HCEC 1CT (cell line): ENCODE measurements at regions not wholly inside any gene's neighbourhood (a gene's known extent, or its start where the extent isn't known, plus 50 kb on each side); places are given as distances from the start of the nearest gene placed in this dataset.
"Not testable (repeated sequence)": the region's sequence is repeated elsewhere in the genome, so short reads cannot be mapped to it uniquely, and the experiment has no call there.

Experiments
- DNase-seq: peaks from one replicate; pipeline ENCODE4 v3.0.0-alpha.2; 2017

DNA sequence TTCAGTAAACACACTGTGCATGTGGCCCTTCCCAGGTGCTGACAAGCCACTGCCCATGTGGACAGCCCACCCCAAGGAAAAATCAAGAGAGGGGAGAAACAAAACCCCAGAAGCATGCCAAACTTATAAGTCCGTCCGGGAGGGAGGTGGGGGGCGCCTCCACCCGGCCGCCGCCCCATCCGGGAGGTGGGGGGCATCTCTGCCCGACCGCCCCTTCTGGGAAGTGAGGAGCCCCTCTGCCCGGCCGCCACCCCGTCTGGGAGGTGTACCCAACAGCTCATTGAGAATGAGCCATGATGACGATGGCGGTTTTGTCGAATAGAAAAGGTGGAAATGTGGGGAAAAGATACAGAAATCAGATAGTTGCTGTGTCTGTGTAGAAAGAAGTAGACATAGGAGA lies 53.8 kb upstream of the C2CD4B start:
- no peak for DNase-seq

- DNase-seq, result no peak
These were observed 54.7 kb upstream of the C2CD4B start for GRCh38 chr15:62219799-62220198.

- DNase-seq, result no peak
These were observed 57.9 kb upstream of the C2CD4B start for GRCh38 chr15:62223020-62223419.

- DNase-seq, result no peak
These were observed 63.5 kb upstream of the C2CD4B start for GRCh38 chr15:62228604-62229003.

DNA sequence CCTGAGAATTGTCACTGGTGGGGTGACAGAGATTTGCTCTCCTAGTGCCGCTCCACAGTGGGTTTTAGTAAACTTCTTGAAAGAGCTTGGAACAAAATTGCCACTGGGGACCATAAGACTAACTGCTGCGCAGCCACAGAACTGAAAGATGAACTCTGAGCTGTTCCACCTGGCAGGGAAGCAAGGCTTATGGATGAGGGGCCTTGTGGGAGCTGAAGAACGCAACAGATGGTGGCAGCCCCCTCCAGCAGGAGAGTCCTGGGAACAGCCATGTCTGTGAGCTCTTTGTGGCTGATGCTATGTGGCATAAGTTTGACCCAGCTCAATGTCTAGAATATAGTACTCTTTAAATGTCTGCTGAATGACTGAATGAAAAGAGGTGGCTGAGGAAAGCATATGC lies 66.8 kb upstream of the C2CD4B start:
- no peak for DNase-seq

DNA sequence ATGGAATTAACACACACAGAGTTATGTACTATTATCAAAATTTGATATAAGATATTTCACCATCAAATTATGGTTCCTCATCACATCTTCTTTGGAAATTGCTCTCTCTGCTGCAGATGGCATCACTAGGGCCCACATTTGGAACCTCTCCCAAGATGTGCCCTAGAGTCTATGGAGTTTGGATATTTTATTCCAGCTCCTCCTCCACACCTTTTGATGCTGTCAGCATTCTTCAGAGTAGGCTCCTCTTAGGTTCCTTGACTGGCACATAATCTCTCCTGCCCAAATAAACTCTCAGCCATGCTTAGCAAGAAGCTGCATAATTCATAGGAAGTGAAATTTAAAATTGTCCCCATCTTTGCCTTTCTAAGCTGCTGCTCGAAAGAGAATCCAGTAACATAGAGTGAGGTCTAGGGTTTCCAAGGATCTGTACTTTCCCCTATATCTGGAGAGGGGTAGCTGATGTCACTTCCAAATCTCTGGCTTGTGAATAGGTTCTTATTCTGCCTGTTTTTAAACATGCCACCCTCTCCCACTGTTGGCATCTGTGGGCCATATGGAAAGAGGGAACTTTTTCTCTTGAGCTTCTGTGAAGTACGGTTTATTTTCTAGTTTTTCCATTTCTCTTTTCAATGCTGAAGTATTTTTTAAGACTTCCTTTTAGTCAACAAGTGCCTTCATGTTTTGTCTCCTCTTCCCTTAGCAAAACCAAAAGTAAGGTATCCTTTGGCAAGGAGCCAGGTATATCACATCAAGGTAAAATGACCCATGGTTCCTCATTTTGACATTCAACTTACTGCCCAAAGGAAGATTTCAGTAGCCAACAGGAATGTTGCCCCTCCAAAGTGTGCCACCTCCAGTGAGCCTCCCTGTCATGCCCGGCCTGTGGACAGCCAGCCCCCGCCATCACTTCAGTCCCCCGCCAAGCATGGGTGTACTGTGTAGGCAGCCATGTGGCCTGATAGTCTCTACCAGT lies 75.3 kb upstream of the C2CD4B start:
- no peak for DNase-seq

DNA sequence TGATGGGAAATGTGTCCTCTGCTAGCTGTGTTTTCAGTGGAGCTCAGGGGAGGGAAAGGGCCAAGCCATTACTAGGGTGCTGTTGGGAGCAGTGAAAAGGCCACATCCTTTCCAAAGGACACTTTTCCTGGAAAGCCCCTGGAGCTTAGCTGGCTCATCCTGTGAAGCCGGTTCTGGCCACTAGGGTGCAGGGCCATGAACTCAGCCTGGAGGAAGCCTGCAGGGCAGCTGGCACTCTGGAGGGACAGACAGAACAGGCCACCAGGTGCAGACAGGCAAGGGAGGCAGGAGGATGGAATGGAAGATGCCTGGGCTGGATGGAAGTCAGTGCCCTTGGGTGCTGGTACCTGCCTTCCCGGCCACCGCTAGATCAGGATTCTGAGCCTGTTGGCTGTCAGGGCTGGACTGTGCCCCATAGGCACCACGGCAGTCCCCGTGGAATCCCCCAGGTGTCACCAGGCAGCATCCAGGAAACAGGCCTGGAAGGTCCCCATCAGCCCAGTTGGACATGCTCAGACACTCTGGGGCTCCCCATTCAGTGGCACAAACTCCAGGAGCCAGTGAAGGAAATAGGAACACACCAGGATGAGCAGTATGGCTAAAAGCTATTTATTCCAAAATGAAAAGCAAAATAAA lies 76.2 kb upstream of the C2CD4B start:
- DNase-seq, result peak; percentile 31

- no peak for DNase-seq
These were observed 77.9 kb upstream of the C2CD4B start for GRCh38 chr15:62242999-62243398.

DNA sequence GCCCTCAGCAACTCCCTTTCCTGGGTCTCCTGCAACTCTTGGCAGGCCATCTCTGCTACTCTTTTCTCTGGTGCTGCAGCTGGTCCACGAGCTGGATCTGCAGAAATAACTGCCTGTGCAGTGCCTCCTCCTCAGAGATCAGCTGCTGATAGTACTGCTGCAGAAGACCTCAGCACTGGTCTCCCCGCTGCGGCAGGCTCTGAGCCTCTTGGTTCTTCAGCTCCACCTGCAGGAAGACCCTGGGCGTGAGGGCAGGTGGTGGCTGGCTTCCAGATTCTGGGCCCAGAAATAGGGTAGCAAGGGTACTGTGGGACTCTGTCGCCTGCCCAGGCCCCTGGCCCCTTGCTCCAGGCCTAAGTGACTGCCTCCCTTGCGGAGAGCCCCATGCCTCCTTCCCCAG lies 79.7 kb upstream of the C2CD4B start:
- no peak for DNase-seq

- DNase-seq, result no peak
These were observed 83.3 kb upstream of the C2CD4B start for GRCh38 chr15:62248277-62248984.

DNA sequence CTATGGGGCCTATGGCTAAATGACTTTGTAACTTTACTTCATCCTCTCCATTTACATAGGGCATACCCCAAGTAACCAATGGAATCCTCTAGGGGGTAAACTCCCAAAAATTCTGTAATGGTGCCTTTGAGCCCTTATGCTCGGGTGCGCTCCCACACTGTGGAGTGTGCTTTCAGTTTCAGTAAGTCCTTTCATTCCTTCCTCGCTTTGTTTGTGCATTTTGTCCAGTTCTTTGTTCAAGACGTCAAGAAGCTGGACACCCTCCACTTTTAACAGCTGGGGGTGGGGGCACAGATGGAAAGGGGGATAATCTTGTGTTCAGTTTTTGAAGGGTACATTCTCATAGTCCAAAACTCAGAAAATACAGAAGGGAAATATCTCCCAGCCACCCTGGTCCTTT lies 84.4 kb upstream of the C2CD4B start:
- no peak for DNase-seq

DNA sequence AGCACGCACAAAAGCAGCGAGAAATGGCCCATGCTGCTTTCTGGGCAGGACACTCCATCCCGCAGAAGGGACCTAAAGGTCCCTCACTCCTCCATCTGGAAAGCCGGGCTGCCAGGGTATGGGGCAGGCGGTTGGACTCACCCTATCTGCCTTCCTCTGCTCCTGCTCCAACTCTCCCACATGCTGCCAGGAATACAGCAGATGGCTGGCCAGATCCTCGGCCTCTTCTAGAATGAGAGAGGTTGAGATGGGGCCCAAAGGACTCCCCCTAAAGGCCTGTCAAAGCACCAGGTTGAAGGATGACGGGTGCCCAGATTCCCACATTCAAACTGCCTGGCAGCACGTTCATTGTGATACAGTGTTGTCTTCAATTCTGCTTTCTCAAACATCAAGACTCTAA lies 85.1 kb upstream of the C2CD4B start:
- DNase-seq, result no peak

GRCh38 chr15:62250978-62251377 lies 85.9 kb upstream of the C2CD4B start:
- no peak for DNase-seq

DNA sequence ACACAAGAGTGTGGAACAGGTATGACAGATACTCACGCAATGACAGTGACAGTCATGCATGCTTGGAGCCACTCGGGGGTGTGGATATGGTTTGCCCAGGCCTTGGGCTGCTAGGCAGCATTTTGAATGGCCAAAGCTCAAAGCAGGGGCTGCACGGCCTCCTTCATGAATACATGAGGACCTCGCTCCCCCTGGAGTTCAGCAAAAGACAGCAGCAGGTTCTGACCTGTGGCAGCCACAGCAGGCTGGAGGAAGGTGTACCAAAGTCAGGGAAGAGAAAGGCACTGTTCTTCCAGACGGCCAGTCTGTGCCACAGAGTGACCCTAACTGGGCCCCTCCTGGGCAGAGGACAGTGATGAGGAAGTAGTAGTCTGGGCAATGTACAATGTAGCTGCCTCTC lies 88.2 kb upstream of the C2CD4B start:
- no peak for DNase-seq

DNA sequence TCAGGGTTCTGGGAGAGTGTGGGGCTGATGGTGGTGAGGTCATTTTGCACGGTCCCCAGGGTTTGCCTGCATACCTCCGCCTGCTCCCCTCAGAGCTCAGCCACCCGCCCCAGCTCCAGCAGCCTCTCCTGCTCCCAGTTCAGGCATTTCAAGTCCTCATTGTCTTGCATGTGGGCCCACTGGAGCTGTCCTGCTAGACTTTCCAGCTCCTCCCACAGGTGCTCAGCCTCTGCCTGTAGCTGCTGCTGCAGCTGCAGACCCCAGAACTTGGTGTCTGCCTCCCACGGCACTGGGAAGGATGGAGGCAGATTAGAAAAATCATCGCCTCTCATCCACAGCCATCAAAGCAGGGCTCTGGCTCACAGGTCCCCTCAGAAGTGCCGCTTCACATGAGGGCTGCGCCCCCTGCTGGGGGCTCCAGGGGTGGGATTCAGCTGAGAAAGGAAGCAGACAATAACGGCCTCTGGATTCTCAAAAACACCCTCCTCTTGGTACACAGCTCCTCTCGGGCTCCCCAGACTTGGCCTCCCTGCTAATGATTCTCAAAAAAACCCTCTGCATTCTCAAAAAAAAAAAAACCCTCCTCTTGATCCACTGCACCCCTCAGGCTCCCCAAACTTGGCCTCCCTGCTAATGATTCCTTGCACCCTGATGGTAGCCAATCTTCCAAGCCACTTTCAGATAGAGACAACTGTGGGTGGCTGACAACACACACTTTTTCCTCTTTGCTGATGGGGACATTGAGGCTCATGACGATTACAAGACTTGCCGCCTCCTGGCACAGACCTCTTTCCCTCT lies 89.3 kb upstream of the C2CD4B start:
- peak; percentile 26 for DNase-seq

GRCh38 chr15:62256430-62256829 lies 91.3 kb upstream of the C2CD4B start:
- DNase-seq, result not testable (repeated sequence)

- no peak for DNase-seq
These were observed 93.0 kb upstream of the C2CD4B start for GRCh38 chr15:62257996-62258521.

DNA sequence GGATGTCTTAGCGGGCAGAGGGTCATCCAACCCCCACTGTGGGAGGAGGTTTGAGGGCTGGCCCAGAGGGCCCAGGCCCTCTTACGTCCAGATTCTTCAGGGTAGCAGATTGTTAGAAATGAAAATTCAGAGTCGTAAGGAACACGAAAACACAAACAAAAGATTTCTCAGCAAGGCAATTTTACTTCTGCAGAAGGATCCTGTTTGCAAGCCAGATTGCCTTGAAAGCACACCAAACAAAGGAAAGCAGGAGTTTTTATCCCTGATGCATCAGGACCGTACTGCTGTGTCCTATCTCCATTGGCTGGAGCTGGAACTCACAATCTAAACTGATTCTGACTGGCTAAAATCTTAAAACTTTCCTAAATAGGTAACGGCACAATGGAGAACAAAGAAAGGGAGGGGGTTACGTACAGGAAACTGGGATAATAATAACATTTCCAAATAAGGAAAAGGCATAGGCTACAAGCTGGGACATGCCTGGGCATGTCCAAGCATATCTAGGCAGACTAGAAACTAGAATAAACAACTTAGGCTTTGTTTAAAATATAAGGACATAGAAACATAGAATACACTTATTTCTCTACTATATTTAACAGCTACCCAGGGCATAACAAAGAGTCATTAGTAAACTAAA lies 97.3 kb upstream of the C2CD4B start:
- DNase-seq, result no peak

DNA sequence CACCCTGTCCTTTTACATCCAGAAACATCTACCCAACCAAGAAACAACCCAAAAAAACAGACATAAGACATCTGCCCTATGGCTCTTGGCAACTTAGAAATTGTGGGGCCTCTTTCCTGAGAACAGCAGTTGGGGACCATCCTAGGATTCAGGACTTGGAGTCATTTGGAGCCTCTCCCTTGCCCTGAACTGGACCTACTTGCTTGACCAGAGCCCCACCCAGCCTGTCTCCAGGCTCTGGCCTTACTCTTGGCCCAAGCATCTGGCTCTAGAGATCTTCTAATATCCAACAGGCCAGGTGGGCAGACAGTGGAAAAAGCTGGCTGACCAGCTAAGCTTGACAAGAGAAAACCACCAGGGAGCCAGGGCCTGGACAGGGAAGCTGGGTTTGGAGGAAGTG lies 99.1 kb upstream of the C2CD4B start:
- no peak for DNase-seq

GRCh38 chr15:62269504-62269903 lies 104.4 kb upstream of the C2CD4B start:
- DNase-seq, result no peak

- DNase-seq, result no peak
These were observed 105.3 kb upstream of the C2CD4B start for GRCh38 chr15:62270216-62270921.
